C4-2B (cell line): ENCODE measurements at regions not wholly inside any gene's neighbourhood (a gene's known extent, or its start where the extent isn't known, plus 50 kb on each side); places are given as distances from the start of the nearest gene placed in this dataset.
A peak's percentile ranks its signal among the peaks of the same experiment; 100 is the strongest.
"Not testable (repeated sequence)": the region's sequence is repeated elsewhere in the genome, so short reads cannot be mapped to it uniquely, and the experiment has no call there.

Experiments
- H3K27ac ChIP-seq: fragments of 450-650 bp; 2 replicates; pipeline ENCODE4 v1.5.1; 2017
- CTCF ChIP-seq: fragments of 450-650 bp; conservative IDR thresholded peaks from 2 replicates; pipeline ENCODE4 v1.5.1; 2017; ENCODE audit warnings: mild to moderate bottlenecking
- ZFX ChIP-seq: fragments of 450-650 bp; IDR thresholded peaks from 2 replicates; pipeline ENCODE4 v1.6.1; 2017

GRCh38 chr12:30548203-30548602 is 147.5 kb downstream of the IPO8 start:
- TF ChIP-seq ZFX, result no peak
- no peak for TF ChIP-seq CTCF
- H3K27ac ChIP-seq, result no peak overlapping the region

- TF ChIP-seq CTCF (no peak), ZFX (no peak)
- H3K27ac ChIP-seq, result peak overlapping the region; percentile 20
Observed at GRCh38 chr12:30546121-30546520, 149.5 kb downstream of the IPO8 start.

GRCh38 chr12:30544704-30545103 is 151.0 kb downstream of the IPO8 start:
- H3K27ac ChIP-seq, result not testable (repeated sequence)

GRCh38 chr12:30537228-30537627 is 158.4 kb downstream of the IPO8 start:
- no peak for TF ChIP-seq ZFX
- TF ChIP-seq CTCF, result no peak
- H3K27ac ChIP-seq, result no peak overlapping the region

- TF ChIP-seq ZFX, result no peak
- TF ChIP-seq CTCF, result no peak
- no peak overlapping the region for H3K27ac ChIP-seq
Observed at GRCh38 chr12:30533558-30534265, 162.0 kb downstream of the IPO8 start.

GRCh38 chr12:30531731-30532678 is 163.7 kb downstream of the IPO8 start:
- H3K27ac ChIP-seq, result no peak overlapping the region
- TF ChIP-seq ZFX (no peak), CTCF (no peak)

GRCh38 chr12:30529489-30530269 is 166.0 kb downstream of the IPO8 start:
- TF ChIP-seq ZFX (no peak), CTCF (no peak)
- no peak overlapping the region for H3K27ac ChIP-seq
